HG03520 (cell line): ENCODE measurements at regions not wholly inside any gene's neighbourhood (a gene's known extent, or its start where the extent isn't known, plus 50 kb on each side); places are given as distances from the start of the nearest gene placed in this dataset.
A peak's percentile ranks its signal among the peaks of the same experiment; 100 is the strongest.

Experiments
- ATAC-seq: cut with Tn5 transposase; IDR thresholded peaks from one replicate; pipeline ENCODE4 v1.9.1; 2021; ENCODE audit warnings: mild to moderate bottlenecking, moderate library complexity; ENCODE audit not compliant: unreplicated experiment

DNA sequence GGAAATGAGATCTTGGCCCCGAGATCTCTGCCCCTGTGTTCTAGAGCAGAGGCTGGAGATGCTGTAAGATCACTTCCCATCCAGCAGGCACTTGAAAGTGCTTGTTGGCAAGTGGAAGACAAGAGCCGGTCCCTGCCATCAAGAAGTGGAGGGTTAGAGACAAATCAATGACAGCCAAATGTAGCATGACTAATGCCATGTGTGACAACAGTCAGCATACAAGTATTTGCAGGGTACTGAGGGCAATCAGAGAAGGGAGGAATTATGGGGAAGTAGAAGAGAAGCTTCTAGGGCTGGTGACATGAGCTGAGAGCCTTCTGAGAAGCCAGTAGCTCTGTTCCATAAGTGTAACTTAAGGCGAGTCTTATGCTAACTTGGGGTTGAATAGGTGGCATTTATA lies 58.6 kb downstream of the TMEM17 start:
- ATAC-seq, result no peak

- ATAC-seq, result no peak
Measured at GRCh38 chr2:62446491-62446890, 59.5 kb downstream of the TMEM17 start.

GRCh38 chr2:62443886-62444285 lies 62.1 kb downstream of the TMEM17 start:
- no peak for ATAC-seq

DNA sequence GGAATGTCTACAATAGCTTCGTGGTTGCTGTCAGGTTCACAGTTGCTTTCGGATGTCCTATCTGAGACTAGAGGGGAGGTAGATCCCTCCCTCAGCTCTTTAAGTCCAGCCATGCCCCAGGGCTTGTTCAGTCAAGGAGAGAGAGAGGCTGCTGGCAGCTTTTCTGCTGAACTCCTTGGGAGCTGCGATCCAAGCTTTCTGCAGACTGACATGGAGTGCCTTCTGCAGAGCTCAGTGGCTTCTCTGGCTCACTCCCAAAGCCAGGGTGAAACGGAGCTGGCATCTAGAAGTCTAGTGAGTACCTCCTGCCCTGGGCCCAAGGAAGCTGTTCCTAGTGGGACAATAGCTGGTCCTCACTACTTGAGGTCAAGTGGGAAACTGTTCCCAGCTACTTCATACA lies 62.5 kb downstream of the TMEM17 start:
- no peak for ATAC-seq

- ATAC-seq, result no peak
Measured at GRCh38 chr2:62441824-62442223, 64.2 kb downstream of the TMEM17 start.

DNA sequence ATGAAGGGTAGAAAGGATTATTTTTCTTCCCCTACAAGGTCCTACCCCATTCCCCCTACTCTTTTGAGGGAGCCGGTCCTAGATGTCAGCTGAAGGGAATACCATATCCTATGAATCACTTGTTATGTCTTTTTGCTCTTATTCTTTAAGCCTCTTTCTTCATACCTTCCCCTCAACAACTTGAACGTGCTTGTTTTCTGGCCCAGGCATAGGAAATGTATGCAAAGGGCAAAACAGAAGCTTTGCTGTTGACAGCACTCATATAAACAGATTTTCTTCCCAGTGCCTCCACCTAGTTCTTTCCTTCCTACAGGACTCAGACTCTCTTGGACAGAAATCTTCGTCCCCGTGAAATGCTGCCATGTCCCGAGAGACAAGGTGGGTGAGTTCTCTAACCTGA lies 64.6 kb downstream of the TMEM17 start:
- no peak for ATAC-seq

GRCh38 chr2:62440281-62440946 lies 65.6 kb downstream of the TMEM17 start:
- no peak for ATAC-seq

DNA sequence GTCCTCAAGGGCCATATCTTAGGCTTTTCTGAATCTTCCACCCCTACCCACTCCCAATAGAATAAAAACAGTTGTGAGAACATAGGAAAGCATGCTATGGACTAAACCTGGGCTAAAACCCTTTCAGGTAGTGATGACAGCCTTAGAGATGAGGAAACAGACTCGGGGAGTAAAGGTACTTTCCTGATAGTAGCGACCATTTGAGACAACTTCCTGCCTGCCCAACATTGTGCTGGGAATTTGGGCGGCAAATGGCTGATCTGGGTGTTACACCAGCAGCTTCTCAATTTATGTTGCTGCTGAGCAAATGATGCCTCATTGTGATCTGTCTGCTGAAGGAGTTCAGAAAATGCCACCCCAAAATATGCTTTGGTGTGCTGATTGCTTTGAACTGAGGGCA lies 66.6 kb downstream of the TMEM17 start:
- no peak for ATAC-seq

DNA sequence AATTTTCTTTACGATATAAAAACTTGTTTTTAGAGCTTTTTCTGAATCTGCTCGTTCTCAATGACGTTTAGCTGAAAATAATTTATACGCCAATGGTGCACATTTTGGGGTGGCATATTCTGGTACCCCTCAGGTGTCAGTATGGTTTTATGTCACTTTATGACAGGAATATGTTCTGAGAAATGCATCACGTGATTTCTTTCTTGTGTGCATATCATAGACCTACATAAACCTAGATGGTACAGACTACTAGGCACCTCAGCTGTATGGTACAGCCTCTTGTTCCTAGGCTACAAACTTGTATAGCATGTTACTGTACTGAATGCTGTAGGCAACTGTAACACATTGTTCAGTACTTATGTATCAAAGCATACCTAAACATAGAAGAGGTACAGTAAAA lies 68.2 kb downstream of the TMEM17 start:
- ATAC-seq, result no peak

GRCh38 chr2:62435720-62436119 lies 70.3 kb downstream of the TMEM17 start:
- peak; percentile 73 for ATAC-seq

DNA sequence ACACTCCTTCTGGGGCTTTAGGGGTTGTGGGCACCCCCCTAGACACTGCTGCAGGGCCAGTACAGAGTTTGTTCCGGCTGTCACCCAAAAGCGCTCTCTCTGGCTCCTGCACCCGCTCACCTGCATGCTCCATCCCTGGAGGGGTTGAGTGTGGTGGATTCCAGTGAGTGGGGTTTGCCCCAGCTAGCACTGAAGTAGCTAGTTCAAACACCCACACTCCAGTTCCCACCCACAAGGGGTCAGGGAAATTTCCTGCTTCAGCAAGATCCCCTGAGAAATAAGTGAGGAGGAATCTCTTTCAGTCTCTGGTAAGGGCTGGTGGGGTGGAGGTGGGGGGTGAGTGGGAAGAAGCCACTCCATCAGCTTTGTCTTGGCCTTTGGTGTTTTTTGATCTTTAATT lies 73.6 kb downstream of the TMEM17 start:
- ATAC-seq, result no peak

GRCh38 chr2:62431512-62431911 lies 74.5 kb downstream of the TMEM17 start:
- no peak for ATAC-seq

GRCh38 chr2:62430146-62430545 lies 75.8 kb downstream of the TMEM17 start:
- ATAC-seq, result no peak

- ATAC-seq, result no peak
Measured at GRCh38 chr2:62427146-62427545, 78.8 kb downstream of the TMEM17 start.

DNA sequence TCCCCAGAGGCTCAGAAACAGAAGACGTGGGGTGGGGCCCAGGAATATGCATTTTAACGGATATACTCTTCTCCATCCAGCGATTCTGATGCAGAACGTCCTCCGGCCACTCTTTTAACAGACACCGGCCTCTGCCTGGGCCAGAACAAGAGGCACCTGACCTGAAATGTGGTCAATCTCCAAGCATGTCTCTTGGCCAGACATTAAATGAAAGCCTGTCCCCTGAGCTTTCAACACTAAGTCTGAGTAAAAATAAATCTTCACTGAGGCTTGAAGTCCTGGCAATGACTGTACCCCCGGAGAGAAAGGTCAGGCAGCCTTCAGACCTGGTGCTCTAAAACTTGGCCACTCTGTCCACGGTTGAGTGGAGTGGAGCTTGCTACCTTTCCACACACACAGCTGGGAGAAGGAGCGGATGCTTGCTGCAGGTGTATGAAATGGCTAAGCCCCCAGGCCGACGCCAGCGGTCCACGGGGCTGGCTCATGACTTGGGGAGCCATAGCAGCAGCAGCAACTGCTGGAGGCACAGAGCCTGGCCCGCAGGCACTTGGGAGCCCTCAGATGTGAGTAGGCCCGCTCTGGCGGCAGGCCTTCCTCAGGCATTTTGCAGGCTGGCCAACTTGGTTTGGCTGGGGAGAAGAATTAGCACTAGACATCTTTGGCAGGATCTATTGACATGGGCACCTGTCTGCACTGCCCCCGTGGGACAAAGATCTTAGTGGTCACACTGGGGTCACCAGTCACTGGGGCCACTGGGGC lies 79.7 kb downstream of the TMEM17 start:
- ATAC-seq, result no peak

- ATAC-seq, result no peak
Measured at GRCh38 chr2:62425684-62426083, 80.3 kb downstream of the TMEM17 start.

GRCh38 chr2:62424899-62425298 lies 81.1 kb downstream of the TMEM17 start:
- ATAC-seq, result no peak

GRCh38 chr2:62423883-62424458 lies 82.0 kb downstream of the TMEM17 start:
- no peak for ATAC-seq

DNA sequence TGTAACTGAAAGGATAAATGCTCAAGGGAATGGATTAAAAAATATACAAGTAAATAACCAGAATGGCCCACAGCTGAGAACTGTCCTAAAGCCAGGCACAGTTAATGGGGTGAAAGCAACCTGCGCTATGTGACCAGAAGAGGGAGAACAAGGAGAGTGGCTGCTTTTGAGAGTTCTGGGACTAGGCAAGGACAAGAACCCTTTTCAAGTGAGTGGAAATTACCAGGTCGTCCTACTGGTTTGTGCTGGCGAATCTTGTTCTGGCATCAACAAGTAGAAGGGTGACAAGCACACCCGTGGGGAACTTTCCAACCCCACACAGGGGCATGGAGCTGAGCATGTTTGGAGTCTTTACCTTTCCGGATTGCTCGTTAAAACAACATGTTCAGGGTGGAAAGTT lies 82.8 kb downstream of the TMEM17 start:
- ATAC-seq, result no peak

DNA sequence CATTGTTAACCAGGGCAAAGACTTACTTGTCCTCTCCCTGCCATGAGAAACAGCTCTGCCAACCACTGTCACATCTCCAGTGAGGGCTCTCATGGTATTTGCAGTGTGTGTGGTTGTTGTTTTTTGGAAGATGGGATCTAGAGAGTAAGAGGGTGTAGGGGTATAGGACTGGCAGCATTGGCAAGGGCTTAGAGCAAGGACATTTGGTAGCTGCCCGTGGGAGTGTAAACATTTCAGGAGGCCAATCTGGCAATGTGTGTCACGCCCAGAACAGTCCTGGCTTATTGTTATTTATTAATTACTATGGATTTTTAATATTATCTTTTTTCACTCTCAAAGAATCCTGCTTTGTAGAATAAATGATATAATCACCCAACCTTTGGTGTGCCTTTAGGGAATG lies 90.5 kb downstream of the TMEM17 start:
- ATAC-seq, result peak; percentile 9

GRCh38 chr2:62415019-62415431 lies 91.0 kb downstream of the TMEM17 start:
- peak; percentile 82 for ATAC-seq

DNA sequence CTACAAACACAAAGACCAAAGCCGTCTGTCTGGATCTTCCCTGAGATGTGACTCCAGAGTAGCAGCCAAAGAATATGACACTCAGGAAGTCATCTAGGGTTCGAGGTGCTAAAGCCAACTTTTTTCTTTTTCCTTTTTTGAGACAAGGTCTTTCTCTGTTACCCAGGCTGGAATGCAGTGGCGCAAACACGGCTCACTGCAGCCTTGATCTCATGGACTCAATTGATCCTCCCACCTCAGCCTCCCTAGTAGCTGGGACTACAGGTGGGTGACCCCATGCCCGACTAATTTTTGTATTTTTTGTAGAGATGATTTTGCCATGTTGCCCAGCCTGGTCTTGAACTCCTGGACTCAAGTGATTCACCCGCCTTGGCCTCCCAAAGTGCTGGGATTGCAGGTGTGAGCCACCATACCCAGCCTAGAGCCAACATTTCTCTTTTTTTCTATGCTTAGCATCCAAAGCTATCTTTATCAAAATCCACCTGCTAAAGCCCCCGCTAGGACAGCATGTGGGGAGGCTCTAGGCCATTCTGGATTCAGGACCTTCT lies 92.8 kb downstream of the TMEM17 start:
- no peak for ATAC-seq
